ENCODE measurements at regions not wholly inside any gene's neighbourhood (a gene's known extent, or its start where the extent isn't known, plus 50 kb on each side); places are given as distances from the start of the nearest gene placed in this dataset.

DNA sequence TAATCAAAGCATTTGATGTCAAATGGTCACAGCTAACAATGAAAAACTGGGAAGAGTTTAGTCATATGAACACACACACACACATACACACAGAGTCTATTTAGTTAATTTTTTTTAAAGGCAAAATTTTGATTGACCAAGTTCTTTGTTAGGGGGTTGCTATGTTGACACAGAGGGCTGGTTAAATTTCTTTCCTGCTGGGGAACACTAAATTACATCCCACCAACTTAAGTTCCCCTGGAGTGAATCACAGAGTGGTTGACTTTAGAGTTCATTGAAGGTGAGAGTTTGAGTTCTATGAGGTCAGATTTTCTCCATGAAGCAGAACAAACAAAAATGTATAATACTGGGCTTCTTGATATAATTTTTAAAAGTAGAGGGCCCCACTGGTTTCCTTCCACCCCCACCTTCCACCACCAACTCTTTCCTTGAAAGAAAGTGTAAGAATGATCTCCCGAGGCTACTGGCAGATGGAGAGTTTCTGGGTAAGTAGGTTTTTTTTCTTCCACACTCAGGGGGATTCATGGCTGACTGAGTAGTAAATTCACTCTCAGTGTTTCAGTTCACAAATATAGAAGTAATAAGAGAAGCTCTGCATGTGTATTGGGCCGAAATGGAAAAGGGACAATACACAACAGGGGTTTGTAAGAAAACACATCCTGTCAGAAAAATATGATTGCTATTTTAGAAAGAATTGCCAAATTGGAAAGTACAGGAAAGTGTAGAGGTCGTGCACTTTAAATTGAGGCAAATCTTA is 917.0 kb upstream of the LCORL start:
- ATAC-seq (no peak), DNase-seq (no peak)
- intact Hi-C loops (cut with DNase I; ENCODE audit: low total_unique reads) (no loop called here), in situ Hi-C loops (cut with MboI; ENCODE audit: low sequenced_read_pairs in 4 of 4) (no loop called here)
- Histone ChIP-seq H3K27ac (no peak overlapping the region), H3K4me1 (no peaks in the 10 kb centered on the region), H3K4me3 (no peak overlapping the region), H3K27me3 (no peaks in the 10 kb centered on the region), H3K36me3 (no peaks in the 10 kb centered on the region), H3K9me3 (no peaks in the 10 kb centered on the region)
- TF ChIP-seq CTCF (IDR thresholded peaks at IDR 0.05 in 4 of 5, conservative IDR thresholded peaks at IDR 0.05 in 1 of 5) (no peak), POLR2A (IDR thresholded peaks at IDR 0.05) (no peak)

DNA sequence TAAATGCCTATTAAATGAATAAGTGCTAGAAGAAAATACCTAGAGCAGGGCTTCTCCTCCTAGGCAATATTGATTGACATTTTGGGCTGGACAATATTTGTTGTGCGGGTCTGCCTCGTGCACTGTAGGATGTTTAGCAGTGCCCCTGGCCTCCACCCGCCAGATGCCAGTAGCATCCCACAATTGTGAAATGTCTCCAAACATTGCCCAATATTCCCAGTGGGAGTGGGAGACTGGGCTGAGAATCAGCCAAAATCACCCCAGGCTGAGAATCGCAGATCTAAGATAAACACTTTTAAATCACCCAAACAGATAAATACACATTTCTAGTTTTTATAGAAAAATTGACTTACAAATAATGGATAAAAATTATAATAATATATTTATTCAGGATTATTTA is 916.2 kb upstream of the LCORL start:
- no peak for DNase-seq
- intact Hi-C loops (cut with DNase I; ENCODE audit: low total_unique reads), result no loop called here
- no peak for TF ChIP-seq CTCF (IDR thresholded peaks at IDR 0.05 in 4 of 5, conservative IDR thresholded peaks at IDR 0.05 in 1 of 5)
- TF ChIP-seq POLR2A (IDR thresholded peaks at IDR 0.05), result no peak
- Histone ChIP-seq H3K27me3 (no peaks in the 10 kb centered on the region), H3K36me3 (no peaks in the 10 kb centered on the region), H3K4me1 (no peaks in the 10 kb centered on the region), H3K27ac (no peak overlapping the region), H3K4me3 (no peak overlapping the region), H3K9me3 (no peaks in the 10 kb centered on the region)
- in situ Hi-C loops (cut with MboI; ENCODE audit: low sequenced_read_pairs in 4 of 4), result no loop called here
- ATAC-seq, result no peak

GRCh38 chr4:18937080-18937479 is 915.5 kb upstream of the LCORL start:
- in situ Hi-C loops (cut with MboI; ENCODE audit: low sequenced_read_pairs in 4 of 4) (no loop called here), intact Hi-C loops (cut with DNase I; ENCODE audit: low total_unique reads) (no loop called here)
- H3K36me3 ChIP-seq, result no peaks in the 10 kb centered on the region
- no peaks in the 10 kb centered on the region for H3K4me1 ChIP-seq
- TF ChIP-seq CTCF (IDR thresholded peaks at IDR 0.05 in 4 of 5, conservative IDR thresholded peaks at IDR 0.05 in 1 of 5), result no peak
- TF ChIP-seq POLR2A (IDR thresholded peaks at IDR 0.05), result no peak
- ATAC-seq, result no peak
- no peak for DNase-seq
- no peak overlapping the region for H3K27ac ChIP-seq
- no peaks in the 10 kb centered on the region for H3K9me3 ChIP-seq
- H3K27me3 ChIP-seq, result no peaks in the 10 kb centered on the region
- H3K4me3 ChIP-seq, result no peak overlapping the region

DNA sequence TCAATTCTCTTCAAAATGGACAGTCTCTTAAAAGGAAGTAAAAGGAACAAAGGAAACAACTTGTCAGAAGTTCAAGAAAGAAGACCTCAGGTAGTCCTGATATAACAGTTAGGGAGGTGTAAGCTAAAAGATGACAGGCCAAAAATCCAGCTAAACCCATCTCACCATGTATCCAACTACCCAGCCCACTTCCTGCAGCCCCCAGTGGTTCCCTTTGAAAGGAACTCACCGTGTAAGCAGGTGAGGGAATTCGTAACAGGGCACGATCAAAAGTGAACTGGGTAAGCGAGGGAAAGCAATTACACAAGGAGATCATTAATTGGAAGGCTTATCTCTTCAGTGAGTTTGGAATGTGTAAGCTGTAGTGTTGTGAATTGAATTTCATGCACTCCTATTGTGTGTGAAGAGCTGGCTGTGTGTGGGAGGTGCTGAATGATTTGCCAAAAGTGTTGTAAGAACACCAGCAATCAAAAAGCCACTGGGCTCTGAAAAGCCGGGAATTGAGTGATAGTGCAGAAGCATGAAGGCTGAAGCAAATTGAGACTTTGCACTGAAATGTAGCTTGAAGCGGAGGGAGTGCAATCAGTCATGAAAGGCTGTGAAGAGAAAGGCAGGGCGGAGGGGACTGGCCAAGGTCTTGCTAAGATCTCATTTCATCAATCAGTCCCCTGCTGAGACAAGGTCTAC is 914.2 kb upstream of the LCORL start:
- TF ChIP-seq POLR2A (IDR thresholded peaks at IDR 0.05) (no peak), CTCF (IDR thresholded peaks at IDR 0.05 in 4 of 5, conservative IDR thresholded peaks at IDR 0.05 in 1 of 5) (no peak)
- ATAC-seq, result no peak
- H3K36me3 ChIP-seq, result no peaks in the 10 kb centered on the region
- in situ Hi-C loops (cut with MboI; ENCODE audit: low sequenced_read_pairs in 4 of 4), result no loop called here
- no peaks in the 10 kb centered on the region for H3K4me1 ChIP-seq
- no peaks in the 10 kb centered on the region for H3K27me3 ChIP-seq
- no peaks in the 10 kb centered on the region for H3K9me3 ChIP-seq
- intact Hi-C loops (cut with DNase I; ENCODE audit: low total_unique reads), result no loop called here
- H3K4me3 ChIP-seq, result no peak overlapping the region
- H3K27ac ChIP-seq, result no peak overlapping the region
- DNase-seq, result no peak

Data from gastrocnemius medialis (tissue), 4 donors.